Ishikawa (cell line): ENCODE measurements at regions not wholly inside any gene's neighbourhood (a gene's known extent, or its start where the extent isn't known, plus 50 kb on each side); places are given as distances from the start of the nearest gene placed in this dataset.

Experiments
- CEBPB ChIP-seq: IDR thresholded peaks from 2 replicates; pipeline ENCODE4 v1.6.1; 2012
- CREB1 ChIP-seq: IDR thresholded peaks from 2 replicates; pipeline ENCODE4 v1.6.1; 2012; ENCODE audit warnings: low read depth
- EGR1 ChIP-seq: IDR thresholded peaks from 2 replicates; pipeline ENCODE4 v1.6.1; 2012
- EP300 ChIP-seq: IDR thresholded peaks from 2 replicates; pipeline ENCODE4 v1.6.1; 2012; ENCODE audit warnings: borderline replicate concordance
- FOXM1 ChIP-seq: IDR thresholded peaks from 2 replicates; pipeline ENCODE4 v1.6.1; 2012; ENCODE audit warnings: low read depth, borderline replicate concordance
- NFIC ChIP-seq: IDR thresholded peaks from 2 replicates; pipeline ENCODE4 v1.6.1; 2012
- RAD21 ChIP-seq: IDR thresholded peaks from 2 replicates; pipeline ENCODE4 v1.6.1; 2012; ENCODE audit warnings: low read depth
- TAF1 ChIP-seq: IDR thresholded peaks from 2 replicates; pipeline ENCODE4 v1.6.1; 2012; ENCODE audit warnings: low read depth, mild to moderate bottlenecking
- TCF12 ChIP-seq: IDR thresholded peaks from 2 replicates; pipeline ENCODE4 v1.6.1; 2012; ENCODE audit warnings: low read depth
- TEAD4 ChIP-seq: IDR thresholded peaks from 2 replicates; pipeline ENCODE4 v1.6.1; 2012
- YY1 ChIP-seq: IDR thresholded peaks from 2 replicates; pipeline ENCODE4 v1.6.1; 2012; ENCODE audit warnings: low read depth
- ZBTB7A ChIP-seq: IDR thresholded peaks from 2 replicates; pipeline ENCODE4 v1.6.1; 2012; ENCODE audit warnings: low read depth
- TF ChIP-seq, protein P1 (sequence below): IDR thresholded peaks from 2 replicates; pipeline ENCODE4 v1.6.1; 2012; ENCODE audit warnings: low read depth, mild to moderate bottlenecking
- TF ChIP-seq, protein P2 (sequence below): IDR thresholded peaks from 2 replicates; pipeline ENCODE4 v1.6.1; 2012
- TF ChIP-seq, protein P3 (sequence below): IDR thresholded peaks from 2 replicates; pipeline ENCODE4 v1.6.1; 2012

DNA sequence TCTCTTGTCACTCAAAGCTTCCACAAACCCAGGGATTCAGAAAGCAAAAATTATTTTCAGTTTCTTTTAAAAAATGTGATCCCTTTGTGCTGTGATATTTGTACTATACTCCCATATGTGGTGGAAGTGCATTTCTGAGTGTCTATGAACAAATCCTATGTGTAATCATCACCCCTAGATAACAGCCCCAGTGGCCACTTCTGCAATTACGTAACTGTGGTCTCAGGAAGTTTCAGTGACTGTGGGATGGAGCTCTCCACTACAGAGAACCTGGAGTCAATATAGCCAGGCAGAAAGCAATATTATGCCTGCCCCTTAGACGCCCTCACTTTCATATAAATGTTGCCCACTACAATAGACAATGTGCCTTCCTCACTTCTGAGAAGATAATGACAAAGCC, 1101.7 kb upstream of the GHITM start:
- no peak for TF ChIP-seq NFIC

DNA sequence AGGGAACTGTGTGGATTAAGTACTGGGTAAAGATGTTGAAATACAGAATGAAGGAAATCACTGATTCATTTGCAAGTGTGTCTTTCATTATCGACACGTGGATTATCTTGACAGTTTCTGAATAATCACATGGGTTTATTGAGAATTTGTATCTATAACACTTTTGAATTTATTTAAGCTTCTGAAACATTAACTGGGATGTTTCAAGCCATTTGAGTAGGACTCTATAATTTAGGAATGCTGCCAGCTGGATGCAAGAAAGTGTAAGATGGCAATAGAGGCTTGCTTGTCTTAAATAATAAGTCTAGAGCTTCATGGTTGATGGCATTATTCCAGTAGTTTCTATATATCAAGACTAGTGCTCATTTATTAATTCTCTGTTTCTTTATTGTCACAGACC, 1100.7 kb upstream of the GHITM start:
- TF ChIP-seq CEBPB, result no peak
- TF ChIP-seq, protein P1, sequence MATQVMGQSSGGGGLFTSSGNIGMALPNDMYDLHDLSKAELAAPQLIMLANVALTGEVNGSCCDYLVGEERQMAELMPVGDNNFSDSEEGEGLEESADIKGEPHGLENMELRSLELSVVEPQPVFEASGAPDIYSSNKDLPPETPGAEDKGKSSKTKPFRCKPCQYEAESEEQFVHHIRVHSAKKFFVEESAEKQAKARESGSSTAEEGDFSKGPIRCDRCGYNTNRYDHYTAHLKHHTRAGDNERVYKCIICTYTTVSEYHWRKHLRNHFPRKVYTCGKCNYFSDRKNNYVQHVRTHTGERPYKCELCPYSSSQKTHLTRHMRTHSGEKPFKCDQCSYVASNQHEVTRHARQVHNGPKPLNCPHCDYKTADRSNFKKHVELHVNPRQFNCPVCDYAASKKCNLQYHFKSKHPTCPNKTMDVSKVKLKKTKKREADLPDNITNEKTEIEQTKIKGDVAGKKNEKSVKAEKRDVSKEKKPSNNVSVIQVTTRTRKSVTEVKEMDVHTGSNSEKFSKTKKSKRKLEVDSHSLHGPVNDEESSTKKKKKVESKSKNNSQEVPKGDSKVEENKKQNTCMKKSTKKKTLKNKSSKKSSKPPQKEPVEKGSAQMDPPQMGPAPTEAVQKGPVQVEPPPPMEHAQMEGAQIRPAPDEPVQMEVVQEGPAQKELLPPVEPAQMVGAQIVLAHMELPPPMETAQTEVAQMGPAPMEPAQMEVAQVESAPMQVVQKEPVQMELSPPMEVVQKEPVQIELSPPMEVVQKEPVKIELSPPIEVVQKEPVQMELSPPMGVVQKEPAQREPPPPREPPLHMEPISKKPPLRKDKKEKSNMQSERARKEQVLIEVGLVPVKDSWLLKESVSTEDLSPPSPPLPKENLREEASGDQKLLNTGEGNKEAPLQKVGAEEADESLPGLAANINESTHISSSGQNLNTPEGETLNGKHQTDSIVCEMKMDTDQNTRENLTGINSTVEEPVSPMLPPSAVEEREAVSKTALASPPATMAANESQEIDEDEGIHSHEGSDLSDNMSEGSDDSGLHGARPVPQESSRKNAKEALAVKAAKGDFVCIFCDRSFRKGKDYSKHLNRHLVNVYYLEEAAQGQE, result no peak
- TF ChIP-seq FOXM1, result no peak
- TF ChIP-seq NFIC, result no peak
- TF ChIP-seq EGR1, result no peak
- TF ChIP-seq RAD21, result no peak
- TF ChIP-seq, protein P2, sequence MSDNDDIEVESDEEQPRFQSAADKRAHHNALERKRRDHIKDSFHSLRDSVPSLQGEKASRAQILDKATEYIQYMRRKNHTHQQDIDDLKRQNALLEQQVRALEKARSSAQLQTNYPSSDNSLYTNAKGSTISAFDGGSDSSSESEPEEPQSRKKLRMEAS, result no peak
- no peak for TF ChIP-seq TAF1
- no peak for TF ChIP-seq TCF12
- no peak for TF ChIP-seq ZBTB7A
- no peak for TF ChIP-seq CREB1
- no peak for TF ChIP-seq EP300
- TF ChIP-seq, protein P3, sequence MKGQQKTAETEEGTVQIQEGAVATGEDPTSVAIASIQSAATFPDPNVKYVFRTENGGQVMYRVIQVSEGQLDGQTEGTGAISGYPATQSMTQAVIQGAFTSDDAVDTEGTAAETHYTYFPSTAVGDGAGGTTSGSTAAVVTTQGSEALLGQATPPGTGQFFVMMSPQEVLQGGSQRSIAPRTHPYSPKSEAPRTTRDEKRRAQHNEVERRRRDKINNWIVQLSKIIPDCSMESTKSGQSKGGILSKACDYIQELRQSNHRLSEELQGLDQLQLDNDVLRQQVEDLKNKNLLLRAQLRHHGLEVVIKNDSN, result no peak
- no peak for TF ChIP-seq TEAD4
- TF ChIP-seq YY1, result no peak

DNA sequence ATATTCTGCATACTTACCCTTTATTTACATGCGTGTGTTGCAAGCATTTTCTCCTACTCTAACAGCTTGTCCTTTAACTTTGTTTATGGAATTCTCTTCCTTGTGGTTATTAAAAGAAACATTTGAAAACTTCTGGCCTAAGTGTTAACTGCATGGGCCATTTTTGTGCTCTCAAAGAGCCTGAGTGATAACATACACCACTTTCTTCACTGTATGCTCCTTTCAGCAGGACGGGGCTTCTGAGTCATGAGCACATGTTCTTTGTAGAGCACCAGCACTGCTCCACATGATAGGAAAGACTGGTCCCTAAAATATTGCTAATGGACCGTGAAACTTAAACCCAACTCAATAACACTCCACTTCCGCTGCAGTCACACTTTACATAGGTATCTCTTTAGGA, 1093.6 kb upstream of the GHITM start:
- TF ChIP-seq NFIC (no peak), TCF12 (no peak), CEBPB (no peak), EP300 (no peak), EGR1 (no peak)
- TF ChIP-seq, protein P1, result no peak
- TF ChIP-seq, protein P3, result no peak
- TF ChIP-seq, protein P2, result no peak

DNA sequence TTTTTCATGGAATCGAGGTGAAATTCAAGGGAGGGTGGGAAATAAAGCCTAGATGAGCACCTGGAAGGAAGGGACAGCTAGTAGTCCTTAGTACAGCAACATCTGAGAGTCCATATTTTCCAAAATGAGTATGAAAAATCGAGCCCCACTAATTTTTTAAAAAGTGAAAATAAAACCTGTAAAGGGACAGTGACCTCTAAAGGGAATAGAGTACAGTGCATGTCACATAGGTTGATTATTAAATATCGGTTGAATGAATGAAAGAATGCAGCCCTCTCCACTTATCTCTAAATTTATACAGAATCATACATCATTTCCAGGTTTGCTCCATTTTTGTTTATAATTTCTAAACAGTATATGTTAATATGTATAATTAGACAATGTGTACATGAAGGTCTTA, 1088.5 kb upstream of the GHITM start:
- TF ChIP-seq TAF1 (no peak), CREB1 (no peak), TEAD4 (no peak), ZBTB7A (no peak), FOXM1 (no peak), NFIC (no peak), YY1 (no peak), EP300 (no peak), TCF12 (no peak), EGR1 (no peak), RAD21 (no peak), CEBPB (no peak)
- TF ChIP-seq, protein P1, result no peak
- TF ChIP-seq, protein P3, result no peak
- TF ChIP-seq, protein P2, result no peak
